WTC11 (cell line): ENCODE measurements at regions not wholly inside any gene's neighbourhood (a gene's known extent, or its start where the extent isn't known, plus 50 kb on each side); places are given as distances from the start of the nearest gene placed in this dataset.
"Not testable (repeated sequence)": the region's sequence is repeated elsewhere in the genome, so short reads cannot be mapped to it uniquely, and the experiment has no call there.

Experiments used
- ATAC-seq: fragments of 200-7000 bp; cut with Tn5 transposase; 2 replicates; pipeline ENCODE4 v1.10.0; 2021; ENCODE audit warnings: mild to moderate bottlenecking, moderate library complexity
- CTCF ChIA-PET: fragments of 300-600 bp; sonication (Branson Sonifier 250); formaldehyde crosslinking; loops from one replicate; lab custom pipeline; 2021; ENCODE audit warnings: antibody characterized with exemption; lab: Charles Lee
- POLR2A ChIA-PET: fragments of 350-600 bp; sonication (Branson Sonifier 250); formaldehyde crosslinking; loops from one replicate; lab custom pipeline; 2021; ENCODE audit warnings: antibody characterized with exemption; lab: Charles Lee
- DNase-seq: peaks from one replicate; pipeline ENCODE4 v3.0.0; 2021; ENCODE audit warnings: low spot score
- H3K27ac Mint-ChIP-seq: 2 replicates; pipeline ENCODE4 v1.8.0; 2021; ENCODE audit warnings: mixed read lengths
- H3K27me3 Mint-ChIP-seq: 2 replicates; pipeline ENCODE4 v1.8.0; 2021; ENCODE audit warnings: low read depth, mild to moderate bottlenecking, moderate library complexity, mixed read lengths
- H3K36me3 Mint-ChIP-seq: 2 replicates; pipeline ENCODE4 v1.8.0; 2021; ENCODE audit warnings: mixed read lengths
- H3K4me1 Mint-ChIP-seq: 2 replicates; pipeline ENCODE4 v1.8.0; 2022; ENCODE audit warnings: mixed read lengths
- H3K4me3 Mint-ChIP-seq: 2 replicates; pipeline ENCODE4 v1.8.0; 2021; ENCODE audit warnings: mild to moderate bottlenecking, moderate library complexity, mixed read lengths
- H3K9me3 Mint-ChIP-seq: 2 replicates; pipeline ENCODE4 v1.8.0; 2021; ENCODE audit warnings: mixed read lengths
- CBFB ChIP-seq: sonication (generic); formaldehyde crosslinking; IDR thresholded peaks from 2 replicates; pipeline ENCODE4 v1.8.1; 2022; ENCODE audit warnings: mild to moderate bottlenecking, low read depth, missing genetic modification reagents
- CREM ChIP-seq: sonication (generic); formaldehyde crosslinking; IDR thresholded peaks from 2 replicates; pipeline ENCODE4 v1.8.1; 2022; ENCODE audit warnings: mild to moderate bottlenecking, missing genetic modification reagents, moderate library complexity
- ESRRA ChIP-seq: sonication (generic); formaldehyde crosslinking; IDR thresholded peaks from 2 replicates; pipeline ENCODE4 v1.8.1; 2022; ENCODE audit warnings: mild to moderate bottlenecking, missing genetic modification reagents, borderline replicate concordance
- FOXK1 ChIP-seq: sonication (generic); formaldehyde crosslinking; IDR thresholded peaks from 2 replicates; pipeline ENCODE4 v1.8.0; 2022; ENCODE audit warnings: mild to moderate bottlenecking, moderate library complexity, missing genetic modification reagents
- MYBL2 ChIP-seq: sonication (generic); formaldehyde crosslinking; IDR thresholded peaks from 2 replicates; pipeline ENCODE4 v1.8.1; 2023; ENCODE audit warnings: mild to moderate bottlenecking, moderate library complexity, missing genetic modification reagents
- RELA ChIP-seq: sonication (generic); formaldehyde crosslinking; IDR thresholded peaks from 2 replicates; pipeline ENCODE4 v1.8.1; 2022; ENCODE audit warnings: missing genetic modification reagents, mild to moderate bottlenecking, borderline replicate concordance
- TEAD1 ChIP-seq: sonication (generic); formaldehyde crosslinking; IDR thresholded peaks from 2 replicates; pipeline ENCODE4 v1.8.0; 2022; ENCODE audit warnings: mild to moderate bottlenecking, missing genetic modification reagents
- ZNF263 ChIP-seq: sonication (generic); formaldehyde crosslinking; IDR thresholded peaks from 2 replicates; pipeline ENCODE4 v1.8.1; 2022; ENCODE audit warnings: low read depth, mild to moderate bottlenecking, moderate library complexity, missing genetic modification reagents
- ZNF416 ChIP-seq: fragments of 250-450 bp; sonication (Bioruptor Pico); IDR thresholded peaks from 2 replicates; pipeline ENCODE4 v1.9.0; 2021; ENCODE audit warnings: mild to moderate bottlenecking, inconsistent platforms
- TF ChIP-seq, protein P1 (sequence below): fragments of 250-450 bp; sonication (Bioruptor Pico); IDR thresholded peaks from 2 replicates; pipeline ENCODE4 v1.9.0; 2021; ENCODE audit warnings: mild to moderate bottlenecking
- TF ChIP-seq, protein P2 (sequence below): fragments of 250-450 bp; sonication (Bioruptor Pico); IDR thresholded peaks from 2 replicates; pipeline ENCODE4 v1.9.0; 2021; ENCODE audit warnings: mild to moderate bottlenecking, borderline replicate concordance
- TF ChIP-seq, protein P3 (sequence below): fragments of 250-450 bp; sonication (Bioruptor Pico); IDR thresholded peaks from 2 replicates; pipeline ENCODE4 v1.9.0; 2021; ENCODE audit warnings: mild to moderate bottlenecking
- TF ChIP-seq, protein P4 (sequence below): sonication (generic); formaldehyde crosslinking; IDR thresholded peaks from 2 replicates; pipeline ENCODE4 v1.8.1; 2023; ENCODE audit warnings: mild to moderate bottlenecking, missing genetic modification reagents, moderate library complexity
- TF ChIP-seq, protein P5 (sequence below): sonication (generic); formaldehyde crosslinking; IDR thresholded peaks from 2 replicates; pipeline ENCODE4 v1.8.1; 2023; ENCODE audit warnings: mild to moderate bottlenecking, missing genetic modification reagents
- TF ChIP-seq, protein P6 (sequence below): sonication (generic); formaldehyde crosslinking; IDR thresholded peaks from 2 replicates; pipeline ENCODE4 v1.8.1; 2022; ENCODE audit warnings: low read depth, missing genetic modification reagents, borderline replicate concordance
- TF ChIP-seq, protein P7 (sequence below): sonication (generic); formaldehyde crosslinking; conservative IDR thresholded peaks from 2 replicates; pipeline ENCODE4 v1.8.1; 2022; ENCODE audit warnings: mild to moderate bottlenecking, missing genetic modification reagents

GRCh38 chr12:71385155-71385554 is 54.4 kb upstream of the LGR5 start:
- peaks cover 6% of the 10 kb centered on the region for H3K9me3 Mint-ChIP-seq
- H3K4me3 Mint-ChIP-seq: no peak overlapping the region
- H3K27ac Mint-ChIP-seq: no peak overlapping the region
- POLR2A ChIA-PET: no interaction called here
- H3K4me1 Mint-ChIP-seq: no peaks in the 10 kb centered on the region
- peaks cover 3% of the 10 kb centered on the region for H3K36me3 Mint-ChIP-seq
- DNase-seq (no peak), ATAC-seq (no peak)
- TF ChIP-seq, protein P1, sequence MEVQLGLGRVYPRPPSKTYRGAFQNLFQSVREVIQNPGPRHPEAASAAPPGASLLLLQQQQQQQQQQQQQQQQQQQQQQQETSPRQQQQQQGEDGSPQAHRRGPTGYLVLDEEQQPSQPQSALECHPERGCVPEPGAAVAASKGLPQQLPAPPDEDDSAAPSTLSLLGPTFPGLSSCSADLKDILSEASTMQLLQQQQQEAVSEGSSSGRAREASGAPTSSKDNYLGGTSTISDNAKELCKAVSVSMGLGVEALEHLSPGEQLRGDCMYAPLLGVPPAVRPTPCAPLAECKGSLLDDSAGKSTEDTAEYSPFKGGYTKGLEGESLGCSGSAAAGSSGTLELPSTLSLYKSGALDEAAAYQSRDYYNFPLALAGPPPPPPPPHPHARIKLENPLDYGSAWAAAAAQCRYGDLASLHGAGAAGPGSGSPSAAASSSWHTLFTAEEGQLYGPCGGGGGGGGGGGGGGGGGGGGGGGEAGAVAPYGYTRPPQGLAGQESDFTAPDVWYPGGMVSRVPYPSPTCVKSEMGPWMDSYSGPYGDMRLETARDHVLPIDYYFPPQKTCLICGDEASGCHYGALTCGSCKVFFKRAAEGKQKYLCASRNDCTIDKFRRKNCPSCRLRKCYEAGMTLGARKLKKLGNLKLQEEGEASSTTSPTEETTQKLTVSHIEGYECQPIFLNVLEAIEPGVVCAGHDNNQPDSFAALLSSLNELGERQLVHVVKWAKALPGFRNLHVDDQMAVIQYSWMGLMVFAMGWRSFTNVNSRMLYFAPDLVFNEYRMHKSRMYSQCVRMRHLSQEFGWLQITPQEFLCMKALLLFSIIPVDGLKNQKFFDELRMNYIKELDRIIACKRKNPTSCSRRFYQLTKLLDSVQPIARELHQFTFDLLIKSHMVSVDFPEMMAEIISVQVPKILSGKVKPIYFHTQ (CRISPR knock-in tag): no peak
- TF ChIP-seq ZNF263 (CRISPR knock-in tag) (no peak), CREM (no peak), FOXK1 (CRISPR knock-in tag) (no peak), CBFB (no peak), TEAD1 (no peak), RELA (CRISPR knock-in tag) (no peak)
- TF ChIP-seq, protein P2, sequence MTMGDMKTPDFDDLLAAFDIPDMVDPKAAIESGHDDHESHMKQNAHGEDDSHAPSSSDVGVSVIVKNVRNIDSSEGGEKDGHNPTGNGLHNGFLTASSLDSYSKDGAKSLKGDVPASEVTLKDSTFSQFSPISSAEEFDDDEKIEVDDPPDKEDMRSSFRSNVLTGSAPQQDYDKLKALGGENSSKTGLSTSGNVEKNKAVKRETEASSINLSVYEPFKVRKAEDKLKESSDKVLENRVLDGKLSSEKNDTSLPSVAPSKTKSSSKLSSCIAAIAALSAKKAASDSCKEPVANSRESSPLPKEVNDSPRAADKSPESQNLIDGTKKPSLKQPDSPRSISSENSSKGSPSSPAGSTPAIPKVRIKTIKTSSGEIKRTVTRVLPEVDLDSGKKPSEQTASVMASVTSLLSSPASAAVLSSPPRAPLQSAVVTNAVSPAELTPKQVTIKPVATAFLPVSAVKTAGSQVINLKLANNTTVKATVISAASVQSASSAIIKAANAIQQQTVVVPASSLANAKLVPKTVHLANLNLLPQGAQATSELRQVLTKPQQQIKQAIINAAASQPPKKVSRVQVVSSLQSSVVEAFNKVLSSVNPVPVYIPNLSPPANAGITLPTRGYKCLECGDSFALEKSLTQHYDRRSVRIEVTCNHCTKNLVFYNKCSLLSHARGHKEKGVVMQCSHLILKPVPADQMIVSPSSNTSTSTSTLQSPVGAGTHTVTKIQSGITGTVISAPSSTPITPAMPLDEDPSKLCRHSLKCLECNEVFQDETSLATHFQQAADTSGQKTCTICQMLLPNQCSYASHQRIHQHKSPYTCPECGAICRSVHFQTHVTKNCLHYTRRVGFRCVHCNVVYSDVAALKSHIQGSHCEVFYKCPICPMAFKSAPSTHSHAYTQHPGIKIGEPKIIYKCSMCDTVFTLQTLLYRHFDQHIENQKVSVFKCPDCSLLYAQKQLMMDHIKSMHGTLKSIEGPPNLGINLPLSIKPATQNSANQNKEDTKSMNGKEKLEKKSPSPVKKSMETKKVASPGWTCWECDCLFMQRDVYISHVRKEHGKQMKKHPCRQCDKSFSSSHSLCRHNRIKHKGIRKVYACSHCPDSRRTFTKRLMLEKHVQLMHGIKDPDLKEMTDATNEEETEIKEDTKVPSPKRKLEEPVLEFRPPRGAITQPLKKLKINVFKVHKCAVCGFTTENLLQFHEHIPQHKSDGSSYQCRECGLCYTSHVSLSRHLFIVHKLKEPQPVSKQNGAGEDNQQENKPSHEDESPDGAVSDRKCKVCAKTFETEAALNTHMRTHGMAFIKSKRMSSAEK: no peak
- CTCF ChIA-PET: no interaction called here
- no peaks in the 10 kb centered on the region for H3K27me3 Mint-ChIP-seq

GRCh38 chr12:71376711-71377355 is 62.8 kb upstream of the LGR5 start:
- peaks cover 11% of the 10 kb centered on the region for H3K9me3 Mint-ChIP-seq
- H3K4me1 Mint-ChIP-seq, H3K27ac Mint-ChIP-seq, H3K36me3 Mint-ChIP-seq, H3K4me3 Mint-ChIP-seq, H3K27me3 Mint-ChIP-seq, DNase-seq, CTCF ChIA-PET, ATAC-seq, POLR2A ChIA-PET: not testable (repeated sequence)

- no peaks in the 10 kb centered on the region for H3K9me3 Mint-ChIP-seq
- no peak for DNase-seq
- ATAC-seq: no peak
- CTCF ChIA-PET: no interaction called here
- H3K27me3 Mint-ChIP-seq: no peaks in the 10 kb centered on the region; the same call in 1 of the 2 replicates
- H3K27ac Mint-ChIP-seq: no peak overlapping the region
- no peaks in the 10 kb centered on the region for H3K4me1 Mint-ChIP-seq
- H3K36me3 Mint-ChIP-seq: no peaks in the 10 kb centered on the region
- POLR2A ChIA-PET: no interaction called here
- H3K4me3 Mint-ChIP-seq: no peak overlapping the region
- TF ChIP-seq, protein P1 (CRISPR knock-in tag): no peak
- TF ChIP-seq, protein P3, sequence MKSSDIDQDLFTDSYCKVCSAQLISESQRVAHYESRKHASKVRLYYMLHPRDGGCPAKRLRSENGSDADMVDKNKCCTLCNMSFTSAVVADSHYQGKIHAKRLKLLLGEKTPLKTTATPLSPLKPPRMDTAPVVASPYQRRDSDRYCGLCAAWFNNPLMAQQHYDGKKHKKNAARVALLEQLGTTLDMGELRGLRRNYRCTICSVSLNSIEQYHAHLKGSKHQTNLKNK (CRISPR knock-in tag): no peak
- TF ChIP-seq, protein P4, sequence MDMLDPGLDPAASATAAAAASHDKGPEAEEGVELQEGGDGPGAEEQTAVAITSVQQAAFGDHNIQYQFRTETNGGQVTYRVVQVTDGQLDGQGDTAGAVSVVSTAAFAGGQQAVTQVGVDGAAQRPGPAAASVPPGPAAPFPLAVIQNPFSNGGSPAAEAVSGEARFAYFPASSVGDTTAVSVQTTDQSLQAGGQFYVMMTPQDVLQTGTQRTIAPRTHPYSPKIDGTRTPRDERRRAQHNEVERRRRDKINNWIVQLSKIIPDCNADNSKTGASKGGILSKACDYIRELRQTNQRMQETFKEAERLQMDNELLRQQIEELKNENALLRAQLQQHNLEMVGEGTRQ (CRISPR knock-in tag): no peak
- TF ChIP-seq MYBL2 (CRISPR knock-in tag): no peak
- TF ChIP-seq, protein P5, sequence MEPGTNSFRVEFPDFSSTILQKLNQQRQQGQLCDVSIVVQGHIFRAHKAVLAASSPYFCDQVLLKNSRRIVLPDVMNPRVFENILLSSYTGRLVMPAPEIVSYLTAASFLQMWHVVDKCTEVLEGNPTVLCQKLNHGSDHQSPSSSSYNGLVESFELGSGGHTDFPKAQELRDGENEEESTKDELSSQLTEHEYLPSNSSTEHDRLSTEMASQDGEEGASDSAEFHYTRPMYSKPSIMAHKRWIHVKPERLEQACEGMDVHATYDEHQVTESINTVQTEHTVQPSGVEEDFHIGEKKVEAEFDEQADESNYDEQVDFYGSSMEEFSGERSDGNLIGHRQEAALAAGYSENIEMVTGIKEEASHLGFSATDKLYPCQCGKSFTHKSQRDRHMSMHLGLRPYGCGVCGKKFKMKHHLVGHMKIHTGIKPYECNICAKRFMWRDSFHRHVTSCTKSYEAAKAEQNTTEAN (CRISPR knock-in tag): no peak
- TF ChIP-seq, protein P6, sequence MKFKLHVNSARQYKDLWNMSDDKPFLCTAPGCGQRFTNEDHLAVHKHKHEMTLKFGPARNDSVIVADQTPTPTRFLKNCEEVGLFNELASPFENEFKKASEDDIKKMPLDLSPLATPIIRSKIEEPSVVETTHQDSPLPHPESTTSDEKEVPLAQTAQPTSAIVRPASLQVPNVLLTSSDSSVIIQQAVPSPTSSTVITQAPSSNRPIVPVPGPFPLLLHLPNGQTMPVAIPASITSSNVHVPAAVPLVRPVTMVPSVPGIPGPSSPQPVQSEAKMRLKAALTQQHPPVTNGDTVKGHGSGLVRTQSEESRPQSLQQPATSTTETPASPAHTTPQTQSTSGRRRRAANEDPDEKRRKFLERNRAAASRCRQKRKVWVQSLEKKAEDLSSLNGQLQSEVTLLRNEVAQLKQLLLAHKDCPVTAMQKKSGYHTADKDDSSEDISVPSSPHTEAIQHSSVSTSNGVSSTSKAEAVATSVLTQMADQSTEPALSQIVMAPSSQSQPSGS (CRISPR knock-in tag): no peak
- no peak for TF ChIP-seq ZNF416 (CRISPR knock-in tag)
- TF ChIP-seq ESRRA (CRISPR knock-in tag): no peak
- TF ChIP-seq, protein P7, sequence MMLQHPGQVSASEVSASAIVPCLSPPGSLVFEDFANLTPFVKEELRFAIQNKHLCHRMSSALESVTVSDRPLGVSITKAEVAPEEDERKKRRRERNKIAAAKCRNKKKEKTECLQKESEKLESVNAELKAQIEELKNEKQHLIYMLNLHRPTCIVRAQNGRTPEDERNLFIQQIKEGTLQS (CRISPR knock-in tag): no peak
These were observed 68.5 kb upstream of the LGR5 start for GRCh38 chr12:71371122-71371521.
